Liver (tissue), 3 donors: ENCODE measurements at regions not wholly inside any gene's neighbourhood (a gene's known extent, or its start where the extent isn't known, plus 50 kb on each side); places are given as distances from the start of the nearest gene placed in this dataset.

ENCODE experiments used
- EGR1 ChIP-seq, 2 donors: IDR thresholded peaks; 2 replicates each; pipeline ENCODE4 v1.6.1; 2016 to 2018; ENCODE audit warnings: antibody characterized with exemption in 2 of 2, low read depth in 2 of 2
- TAF1 ChIP-seq: conservative IDR thresholded peaks from 2 replicates; pipeline ENCODE4 v1.6.1; 2016; ENCODE audit warnings: antibody characterized with exemption, mild to moderate bottlenecking
- TF ChIP-seq, protein P1 (sequence below): IDR thresholded peaks from 2 replicates; pipeline ENCODE4 v1.6.1; 2016; ENCODE audit warnings: antibody characterized with exemption
- TF ChIP-seq, protein P2 (sequence below): IDR thresholded peaks from 2 replicates; pipeline ENCODE4 v1.6.1; 2016; ENCODE audit warnings: antibody characterized with exemption
- TF ChIP-seq, protein P3 (sequence below): fragments of 150-350 bp; IDR thresholded peaks from 2 replicates; pipeline ENCODE4 v1.5.1; 2017; ENCODE audit warnings: improper control_type of control experiment, low read depth, low read length; ENCODE audit not compliant: missing input control
- TF ChIP-seq, protein P4 (sequence below): IDR thresholded peaks from 2 replicates; pipeline ENCODE4 v1.6.1; 2016; ENCODE audit warnings: antibody characterized with exemption
- donor health status: healthy.
- donor health status: healthy.

GRCh38 chr9:79020276-79020675, 551.5 kb upstream of the TLE4 start:
- TF ChIP-seq, protein P1, sequence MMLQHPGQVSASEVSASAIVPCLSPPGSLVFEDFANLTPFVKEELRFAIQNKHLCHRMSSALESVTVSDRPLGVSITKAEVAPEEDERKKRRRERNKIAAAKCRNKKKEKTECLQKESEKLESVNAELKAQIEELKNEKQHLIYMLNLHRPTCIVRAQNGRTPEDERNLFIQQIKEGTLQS, result no peak
- TF ChIP-seq, protein P2, sequence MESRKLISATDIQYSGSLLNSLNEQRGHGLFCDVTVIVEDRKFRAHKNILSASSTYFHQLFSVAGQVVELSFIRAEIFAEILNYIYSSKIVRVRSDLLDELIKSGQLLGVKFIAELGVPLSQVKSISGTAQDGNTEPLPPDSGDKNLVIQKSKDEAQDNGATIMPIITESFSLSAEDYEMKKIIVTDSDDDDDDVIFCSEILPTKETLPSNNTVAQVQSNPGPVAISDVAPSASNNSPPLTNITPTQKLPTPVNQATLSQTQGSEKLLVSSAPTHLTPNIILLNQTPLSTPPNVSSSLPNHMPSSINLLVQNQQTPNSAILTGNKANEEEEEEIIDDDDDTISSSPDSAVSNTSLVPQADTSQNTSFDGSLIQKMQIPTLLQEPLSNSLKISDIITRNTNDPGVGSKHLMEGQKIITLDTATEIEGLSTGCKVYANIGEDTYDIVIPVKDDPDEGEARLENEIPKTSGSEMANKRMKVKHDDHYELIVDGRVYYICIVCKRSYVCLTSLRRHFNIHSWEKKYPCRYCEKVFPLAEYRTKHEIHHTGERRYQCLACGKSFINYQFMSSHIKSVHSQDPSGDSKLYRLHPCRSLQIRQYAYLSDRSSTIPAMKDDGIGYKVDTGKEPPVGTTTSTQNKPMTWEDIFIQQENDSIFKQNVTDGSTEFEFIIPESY, result no peak
- TF ChIP-seq, protein P3, sequence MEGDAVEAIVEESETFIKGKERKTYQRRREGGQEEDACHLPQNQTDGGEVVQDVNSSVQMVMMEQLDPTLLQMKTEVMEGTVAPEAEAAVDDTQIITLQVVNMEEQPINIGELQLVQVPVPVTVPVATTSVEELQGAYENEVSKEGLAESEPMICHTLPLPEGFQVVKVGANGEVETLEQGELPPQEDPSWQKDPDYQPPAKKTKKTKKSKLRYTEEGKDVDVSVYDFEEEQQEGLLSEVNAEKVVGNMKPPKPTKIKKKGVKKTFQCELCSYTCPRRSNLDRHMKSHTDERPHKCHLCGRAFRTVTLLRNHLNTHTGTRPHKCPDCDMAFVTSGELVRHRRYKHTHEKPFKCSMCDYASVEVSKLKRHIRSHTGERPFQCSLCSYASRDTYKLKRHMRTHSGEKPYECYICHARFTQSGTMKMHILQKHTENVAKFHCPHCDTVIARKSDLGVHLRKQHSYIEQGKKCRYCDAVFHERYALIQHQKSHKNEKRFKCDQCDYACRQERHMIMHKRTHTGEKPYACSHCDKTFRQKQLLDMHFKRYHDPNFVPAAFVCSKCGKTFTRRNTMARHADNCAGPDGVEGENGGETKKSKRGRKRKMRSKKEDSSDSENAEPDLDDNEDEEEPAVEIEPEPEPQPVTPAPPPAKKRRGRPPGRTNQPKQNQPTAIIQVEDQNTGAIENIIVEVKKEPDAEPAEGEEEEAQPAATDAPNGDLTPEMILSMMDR, result no peak
- TF ChIP-seq TAF1 (no peak), EGR1 (IDR thresholded peaks at IDR 0.05; ENCODE audit: low read depth in 2 of 2) (no peak)
- TF ChIP-seq, protein P4, sequence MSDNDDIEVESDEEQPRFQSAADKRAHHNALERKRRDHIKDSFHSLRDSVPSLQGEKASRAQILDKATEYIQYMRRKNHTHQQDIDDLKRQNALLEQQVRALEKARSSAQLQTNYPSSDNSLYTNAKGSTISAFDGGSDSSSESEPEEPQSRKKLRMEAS, result no peak
